ENCODE measurements at regions not wholly inside any gene's neighbourhood (a gene's known extent, or its start where the extent isn't known, plus 50 kb on each side); places are given as distances from the start of the nearest gene placed in this dataset.

- Histone ChIP-seq H3K79me1 (ENCODE audit: insufficient read depth, low read depth, low read length, poor library complexity, severe bottlenecking) (no peaks in the 10 kb centered on the region), H3T11ph (ENCODE audit: low read length) (no peak overlapping the region), H3K9ac (ENCODE audit: extremely low read depth, insufficient read length, low read length) (no peak overlapping the region), H3K23ac (ENCODE audit: insufficient read length, low read depth, low read length) (no peak overlapping the region), H2AK5ac (ENCODE audit: insufficient read length, low read length) (no peak overlapping the region), H4K91ac (ENCODE audit: insufficient read length, low read depth, low read length) (no peak overlapping the region), H3K18ac (ENCODE audit: insufficient read length, low read depth, low read length) (no peak overlapping the region), H3K27ac (ENCODE audit: insufficient read length, low read depth, low read length) (no peak overlapping the region), H2BK5ac (ENCODE audit: insufficient read length, low read length) (no peak overlapping the region), H3K4ac (ENCODE audit: low read depth, low read length) (no peak overlapping the region), H2BK12ac (ENCODE audit: insufficient read length, low read depth, low read length) (no peak overlapping the region), H2BK120ac (ENCODE audit: low read depth, low read length, poor library complexity, severe bottlenecking) (no peak overlapping the region), H2BK20ac (ENCODE audit: low read depth, low read length, poor library complexity, severe bottlenecking) (no peak overlapping the region), H3K4me2 (ENCODE audit: insufficient read depth, insufficient read length, low read length) (no peak overlapping the region), H3K27me3 (ENCODE audit: insufficient read depth, low read length) (no peaks in the 10 kb centered on the region), H3K79me2 (ENCODE audit: insufficient read depth, low read length) (no peaks in the 10 kb centered on the region), H4K8ac (replicated peaks; ENCODE audit: insufficient read length, low read depth, low read length) (no peak overlapping the region), H3K9me3 (ENCODE audit: control insufficient read depth, low read depth, low read length) (peaks cover 19% of the 10 kb centered on the region), H2AFZ (ENCODE audit: low read length) (no peak overlapping the region), H4K20me1 (ENCODE audit: control insufficient read depth, insufficient read depth, insufficient read length) (no peaks in the 10 kb centered on the region), H4K5ac (ENCODE audit: insufficient read length, low read depth, low read length) (no peak overlapping the region), H3K23me2 (ENCODE audit: insufficient read length, low read depth, low read length, poor library complexity, severe bottlenecking) (no peaks in the 10 kb centered on the region), H3K4me1 (ENCODE audit: insufficient read depth, low read length) (no peaks in the 10 kb centered on the region), H2BK15ac (ENCODE audit: low read depth, low read length) (no peak overlapping the region), H3K14ac (ENCODE audit: insufficient read depth, low read length) (no peak overlapping the region), H3K56ac (ENCODE audit: insufficient read length, low read depth, low read length) (no peak overlapping the region)
- no peak for DNase-seq
- Mint-ChIP-seq H3K36me3 (ENCODE audit: insufficient read depth in 1 of 3, low read depth in 3 of 3) (peaks cover 0 to 3% (median 2%) of the 10 kb centered on the region in 3 experiments; a peak in 4 of 7 replicates), H3K4me1 (peaks cover 8 to 9% of the 10 kb centered on the region in 2 experiments), H3K9me3 (peaks cover 62 to 63% of the 10 kb centered on the region in 2 experiments), H3K4me3 (no peak overlapping the region), H3K27ac (no peak overlapping the region), H3K27me3 (ENCODE audit: low read depth) (no peaks in the 10 kb centered on the region)
- WGBS (ENCODE audit: extremely low coverage, insufficient read length, low lambda C conversion rate): no CpG with 5 or more reads among the region's 2 CpGs
- no peak for TF ChIP-seq CTCF (conservative IDR thresholded peaks at IDR 0.05)
Observed at GRCh38 chrX:155682834-155683233, 70.1 kb upstream of the TMLHE start.

Data from H9 (cell line).